Breast epithelium (tissue), 4 donors: ENCODE measurements at regions not wholly inside any gene's neighbourhood (a gene's known extent, or its start where the extent isn't known, plus 50 kb on each side); places are given as distances from the start of the nearest gene placed in this dataset.

Experiments used
- DNase-seq, 2 donors: peaks; one replicate each; pipeline ENCODE4 v3.0.0-alpha.2; 2019; ENCODE audit warnings: low spot score in 2 of 2
- H3K27ac ChIP-seq, 2 donors: fragments of 200-600 bp; sonication (generic) in 1 of 2; one replicate each; pipeline ENCODE4 v1.5.1; 2016 to 2019; ENCODE audit warnings: mild to moderate bottlenecking in 1 of 2
- H3K27me3 ChIP-seq, 2 donors: fragments of 200-600 bp; sonication (generic) in 1 of 2; one replicate each; pipeline versions ENCODE4 v1.5.1 to v1.6.0; 2017 to 2019; ENCODE audit warnings: control low read depth in 1 of 2, mild to moderate bottlenecking in 1 of 2
- H3K36me3 ChIP-seq: fragments of 200-600 bp; one replicate; pipeline ENCODE4 v1.5.1; 2019
- H3K4me1 ChIP-seq, 2 donors: fragments of 200-600 bp; sonication (generic); one replicate each; pipeline ENCODE4 v1.5.1; 2016 to 2019; ENCODE audit warnings: control low read depth in 1 of 2
- H3K4me3 ChIP-seq, 3 donors: fragments of 200-600 bp; sonication (generic); 1 replicate in 2 of 3; 2 replicates in 1 of 3; pipeline ENCODE4 v1.5.1; 2016 to 2019; ENCODE audit warnings: mild to moderate bottlenecking in 3 of 3, moderate library complexity in 2 of 3
- H3K9me3 ChIP-seq, 2 donors: fragments of 200-600 bp; sonication (generic) in 1 of 2; one replicate each; pipeline ENCODE4 v1.5.1; 2016 to 2019; ENCODE audit warnings: control low read depth in 1 of 2
- CTCF ChIP-seq, 3 donors: fragments of 450-650 bp; IDR thresholded peaks; one replicate each; pipeline ENCODE4 v1.5.1; 2016 to 2017; ENCODE audit warnings: antibody characterized with exemption in 3 of 3, mild to moderate bottlenecking in 3 of 3, moderate library complexity in 3 of 3
- POLR2A ChIP-seq: fragments of 450-650 bp; IDR thresholded peaks from one replicate; pipeline ENCODE4 v1.6.1; 2016; ENCODE audit warnings: antibody characterized with exemption, mild to moderate bottlenecking, moderate library complexity
- POLR2AphosphoS5 ChIP-seq, 3 donors: sonication (generic); formaldehyde crosslinking; IDR thresholded peaks; one replicate each; pipeline ENCODE4 v1.6.1; 2017; ENCODE audit warnings: antibody characterized with exemption in 3 of 3
- intact Hi-C: fragments of 100-400 bp; cut with DNase I; formaldehyde crosslinking; loops from one replicate; pipeline ENCODE4 v1.15.1; 2023; ENCODE audit warnings: low total_unique reads

- no peaks in the 10 kb centered on the region for H3K36me3 ChIP-seq
- H3K4me1 ChIP-seq, result no peaks in the 10 kb centered on the region
- H3K27me3 ChIP-seq, result no peaks in the 10 kb centered on the region
- intact Hi-C loops, result no loop called here
- no peak overlapping the region for H3K27ac ChIP-seq
- no peaks in the 10 kb centered on the region for H3K9me3 ChIP-seq
- DNase-seq, result no peak
- H3K4me3 ChIP-seq, result no peak overlapping the region
- TF ChIP-seq CTCF (IDR thresholded peaks at IDR 0.05) (no peak), POLR2A (no peak), POLR2AphosphoS5 (IDR thresholded peaks at IDR 0.05) (no peak)
Observed at GRCh38 chr12:105611340-105611739, 280.8 kb downstream of the C12orf75 start.

GRCh38 chr12:105613269-105613668 lies 282.8 kb downstream of the C12orf75 start:
- intact Hi-C loops, result no loop called here
- TF ChIP-seq POLR2AphosphoS5 (IDR thresholded peaks at IDR 0.05) (no peak), CTCF (IDR thresholded peaks at IDR 0.05) (no peak), POLR2A (no peak)
- H3K27ac ChIP-seq, result no peak overlapping the region
- DNase-seq, result no peak
- H3K36me3 ChIP-seq, result no peaks in the 10 kb centered on the region
- H3K9me3 ChIP-seq, result no peaks in the 10 kb centered on the region
- H3K4me3 ChIP-seq, result no peak overlapping the region
- no peaks in the 10 kb centered on the region for H3K27me3 ChIP-seq
- no peaks in the 10 kb centered on the region for H3K4me1 ChIP-seq

- TF ChIP-seq POLR2AphosphoS5 (IDR thresholded peaks at IDR 0.05), result no peak
- TF ChIP-seq CTCF (IDR thresholded peaks at IDR 0.05), result no peak
- TF ChIP-seq POLR2A, result no peak
- Histone ChIP-seq H3K9me3 (no peaks in the 10 kb centered on the region), H3K27ac (no peak overlapping the region), H3K4me3 (no peak overlapping the region), H3K36me3 (no peaks in the 10 kb centered on the region), H3K27me3 (no peaks in the 10 kb centered on the region), H3K4me1 (no peaks in the 10 kb centered on the region)
- intact Hi-C loops, result no loop called here
- DNase-seq, result no peak
Observed at GRCh38 chr12:105613887-105614286, 283.4 kb downstream of the C12orf75 start.

- intact Hi-C loops, result no loop called here
- Histone ChIP-seq H3K4me1 (no peaks in the 10 kb centered on the region), H3K27ac (no peak overlapping the region), H3K9me3 (no peaks in the 10 kb centered on the region), H3K36me3 (no peaks in the 10 kb centered on the region), H3K4me3 (no peak overlapping the region), H3K27me3 (no peaks in the 10 kb centered on the region)
- no peak for DNase-seq
- TF ChIP-seq POLR2A (no peak), POLR2AphosphoS5 (IDR thresholded peaks at IDR 0.05) (no peak)
Observed at GRCh38 chr12:105616971-105617540, 286.6 kb downstream of the C12orf75 start.

- DNase-seq, result no peak
- intact Hi-C loops, result no loop called here
- Histone ChIP-seq H3K9me3 (no peaks in the 10 kb centered on the region), H3K36me3 (no peaks in the 10 kb centered on the region), H3K27me3 (no peaks in the 10 kb centered on the region), H3K4me1 (no peaks in the 10 kb centered on the region), H3K27ac (no peak overlapping the region), H3K4me3 (no peak overlapping the region)
- no peak for TF ChIP-seq POLR2A
- no peak for TF ChIP-seq CTCF (IDR thresholded peaks at IDR 0.05)
- no peak for TF ChIP-seq POLR2AphosphoS5 (IDR thresholded peaks at IDR 0.05)
Observed at GRCh38 chr12:105622220-105622619, 291.7 kb downstream of the C12orf75 start.
